Erythroblast (primary cell): ENCODE measurements at regions not wholly inside any gene's neighbourhood (a gene's known extent, or its start where the extent isn't known, plus 50 kb on each side); places are given as distances from the start of the nearest gene placed in this dataset.
A peak's percentile ranks its signal among the peaks of the same experiment; 100 is the strongest.
"Not testable (repeated sequence)": the region's sequence is repeated elsewhere in the genome, so short reads cannot be mapped to it uniquely, and the experiment has no call there.

Source experiments
- DNase-seq, 2 experiments: peaks; one replicate each; lab custom pipeline; 2025; lab: John Stamatoyannopoulos, UW
- GATA1 ChIP-seq: IDR thresholded peaks from 2 replicates; pipeline ENCODE4 v1.6.1; 2011; ENCODE audit warnings: low read depth, mild to moderate bottlenecking, control low read depth, low read length, moderate library complexity
- POLR2A ChIP-seq: IDR thresholded peaks from 2 replicates; pipeline ENCODE4 v1.6.1; 2011; ENCODE audit warnings: mild to moderate bottlenecking, low read length

- no peak for DNase-seq
- TF ChIP-seq POLR2A (no peak), GATA1 (no peak)
Observed at GRCh38 chr4:38482696-38483095, 181.3 kb upstream of the KLF3 start.

- DNase-seq = not testable (repeated sequence)
Observed at GRCh38 chr4:38483628-38484027, 180.4 kb upstream of the KLF3 start.

- DNase-seq = peak in 1 of 2 experiments; percentile 9
- TF ChIP-seq GATA1 = no peak
- TF ChIP-seq POLR2A = no peak
Observed at GRCh38 chr4:38489011-38489861, 174.8 kb upstream of the KLF3 start.

GRCh38 chr4:38489924-38490639 lies 173.9 kb upstream of the KLF3 start:
- no peak for TF ChIP-seq POLR2A
- TF ChIP-seq GATA1 = no peak
- DNase-seq = no peak

GRCh38 chr4:38490753-38491446 lies 173.1 kb upstream of the KLF3 start:
- no peak for DNase-seq

GRCh38 chr4:38491854-38492478 lies 172.0 kb upstream of the KLF3 start:
- TF ChIP-seq POLR2A (no peak), GATA1 (no peak)

More at GRCh38 chr4:38490753-38491446, 173.1 kb upstream of the KLF3 start:
- TF ChIP-seq POLR2A = no peak
- TF ChIP-seq GATA1 = no peak

GRCh38 chr4:38493066-38493465 lies 170.9 kb upstream of the KLF3 start:
- TF ChIP-seq GATA1 = no peak
- TF ChIP-seq POLR2A = no peak
- peak; percentile 64 for DNase-seq

More at GRCh38 chr4:38491854-38492478, 172.0 kb upstream of the KLF3 start:
- no peak for DNase-seq

- TF ChIP-seq GATA1 (no peak), POLR2A (no peak)
- DNase-seq = no peak
Observed at GRCh38 chr4:38495446-38495845, 168.6 kb upstream of the KLF3 start.

- no peak for DNase-seq
- TF ChIP-seq GATA1 = no peak
- TF ChIP-seq POLR2A = no peak
Observed at GRCh38 chr4:38497121-38497520, 166.9 kb upstream of the KLF3 start.

DNA sequence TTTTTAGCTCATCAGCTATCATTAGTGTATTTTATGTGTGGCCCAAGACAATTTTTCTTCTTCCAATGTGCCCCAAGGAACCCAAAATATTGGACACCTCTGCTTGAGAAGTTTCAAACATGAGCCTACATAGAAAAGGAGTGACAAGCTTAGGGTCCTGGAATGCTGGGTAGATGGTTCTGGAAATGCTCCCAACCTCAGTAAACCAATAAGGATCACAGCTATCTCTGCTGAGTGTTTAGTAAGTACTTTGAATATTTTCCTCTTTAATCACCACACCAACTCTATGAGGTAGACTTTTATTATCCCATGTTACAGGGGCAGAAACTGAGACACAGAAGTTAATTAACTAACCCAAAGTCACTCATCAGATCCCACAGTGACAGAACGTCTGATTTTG lies 164.9 kb upstream of the KLF3 start:
- DNase-seq = no peak
- TF ChIP-seq GATA1 (no peak), POLR2A (no peak)

GRCh38 chr4:38500433-38500832 lies 163.6 kb upstream of the KLF3 start:
- no peak for TF ChIP-seq POLR2A
- TF ChIP-seq GATA1 = no peak
- DNase-seq = no peak

GRCh38 chr4:38501698-38502097 lies 162.3 kb upstream of the KLF3 start:
- TF ChIP-seq GATA1 = no peak
- TF ChIP-seq POLR2A = no peak

DNA sequence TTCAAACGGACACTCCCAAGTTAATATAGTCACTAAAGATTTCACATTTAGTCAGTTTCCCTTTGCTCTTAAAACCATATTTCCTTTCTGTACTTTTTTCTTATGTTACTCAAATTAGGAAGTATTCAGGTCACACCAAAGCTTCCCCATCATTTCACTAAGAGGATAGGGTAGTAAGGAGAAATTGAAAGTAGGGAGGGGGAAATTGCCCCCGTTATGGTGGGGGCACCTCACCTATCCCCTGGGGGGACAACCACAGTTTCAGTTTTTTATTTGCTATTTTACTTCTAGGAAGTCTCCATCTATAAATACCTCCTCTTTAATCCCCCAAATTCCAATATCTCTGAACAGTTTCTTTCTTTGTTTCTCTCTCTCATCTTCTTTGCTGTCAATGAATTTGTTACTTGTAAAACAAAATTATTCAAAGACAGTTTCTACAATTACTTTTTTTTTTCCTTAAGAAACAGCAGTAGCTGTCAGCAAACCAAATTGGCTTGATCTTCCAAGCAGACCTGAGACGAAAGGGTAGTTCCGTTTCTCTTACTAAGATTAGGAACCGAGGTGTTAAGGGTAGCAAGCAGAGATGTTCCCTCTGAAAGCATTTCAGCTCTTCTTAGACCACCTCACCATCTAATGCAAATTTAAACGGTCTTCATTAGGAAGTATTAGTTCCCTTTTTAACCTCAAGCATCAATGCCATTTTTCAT lies 160.2 kb upstream of the KLF3 start:
- no peak for DNase-seq
- TF ChIP-seq GATA1 (no peak), POLR2A (no peak)

More at GRCh38 chr4:38501698-38502097, 162.3 kb upstream of the KLF3 start:
- DNase-seq = no peak
